ENCODE measurements at regions not wholly inside any gene's neighbourhood (a gene's known extent, or its start where the extent isn't known, plus 50 kb on each side); places are given as distances from the start of the nearest gene placed in this dataset.
A peak's percentile ranks its signal among the peaks of the same experiment; 100 is the strongest.

DNA sequence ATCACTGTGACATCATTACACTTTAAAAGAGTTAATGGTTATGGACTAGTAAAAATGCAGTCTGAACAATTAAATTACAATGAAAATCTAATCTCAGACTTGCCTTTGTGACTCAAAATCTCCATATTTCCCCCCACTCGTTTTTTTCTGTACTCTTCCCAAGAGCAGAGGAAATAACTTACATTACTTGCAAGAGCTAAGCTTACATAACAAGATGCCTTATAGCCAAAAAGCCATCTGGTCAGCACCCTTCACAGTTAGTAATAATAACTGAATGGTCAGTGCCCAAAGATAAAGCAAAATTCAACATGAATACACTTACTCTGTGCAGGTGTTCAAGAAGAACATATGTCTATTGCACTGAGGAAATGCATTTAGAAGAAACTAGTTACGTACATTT is 1381.5 kb upstream of the CELF2 start:
- no TSS peak for BruUV-seq (replicated peaks)
- POLR2A ChIA-PET = no interaction called here

GRCh38 chr10:9643782-9644181 is 1373.9 kb upstream of the CELF2 start:
- no peak for TF ChIP-seq ZNF274 (IDR thresholded peaks at IDR 0.05; ENCODE audit: low read depth, low read length)
- no peak for TF ChIP-seq POLR2A (IDR thresholded peaks at IDR 0.05; ENCODE audit: borderline replicate concordance, extremely low read depth, insufficient read depth, insufficient read length)
- no peak for TF ChIP-seq JUND (IDR thresholded peaks at IDR 0.05)
- TF ChIP-seq TCF7L2 (IDR thresholded peaks at IDR 0.05; ENCODE audit: borderline replicate concordance, extremely low read depth, insufficient read depth, insufficient read length) = peak; percentile 10
- Histone ChIP-seq H3K9ac (ENCODE audit: low read length) (no peak overlapping the region), H3K36me3 (ENCODE audit: control insufficient read depth in 1 of 2, insufficient read depth in 2 of 2, low read length in 2 of 2) (no peaks in the 10 kb centered on the region), H3K27ac (ENCODE audit: low read depth, low read length) (no peak overlapping the region), H4K20me1 (ENCODE audit: insufficient read depth) (no peaks in the 10 kb centered on the region), H3K79me2 (ENCODE audit: insufficient read depth, low read length) (no peaks in the 10 kb centered on the region), H3K4me3 (replicated peaks in 1 of 2; ENCODE audit: low read depth in 1 of 2, low read length in 2 of 2) (no peak overlapping the region), H3K4me2 (ENCODE audit: low read length) (no peak overlapping the region), H3K27me3 (ENCODE audit: insufficient read depth, low read length) (no peaks in the 10 kb centered on the region), H2AFZ (ENCODE audit: low read depth, low read length, poor library complexity, severe bottlenecking) (no peak overlapping the region), H3K4me1 (ENCODE audit: control insufficient read depth in 1 of 2, insufficient read depth in 2 of 2, low read length in 2 of 2) (no peaks in the 10 kb centered on the region), H3K9me3 (ENCODE audit: control insufficient read depth in 1 of 2, insufficient read depth in 1 of 2, low read depth in 1 of 2, low read length in 2 of 2) (peaks cover 20 to 28% of the 10 kb centered on the region in 2 experiments; a peak in 2 of 4 replicates), H3K9me2 (ENCODE audit: insufficient read depth) (no peaks in the 10 kb centered on the region)
- ATAC-seq (no peak), DNase-seq (ENCODE audit: low read depth, low spot score) (no peak)
- ChIA-PET CTCF (no interaction called here), POLR2A (no interaction called here), RAD21 (ENCODE audit: low non-redundant PET in 1 of 2, low total read pairs in 2 of 2, uncharacterized antibody in 2 of 2, unreplicated experiment in 2 of 2) (no interaction called here)
- intact Hi-C loops (cut with micrococcal nuclease) = no loop called here
- BruUV-seq (replicated peaks) = no TSS peak

More for the DNA sequence above, 1381.5 kb upstream of the CELF2 start:
- H3K4me2 ChIP-seq (ENCODE audit: low read length) = no peak overlapping the region
- H3K4me1 ChIP-seq (ENCODE audit: control insufficient read depth in 1 of 2, insufficient read depth in 2 of 2, low read length in 2 of 2) = no peaks in the 10 kb centered on the region
- TF ChIP-seq EZH2phosphoT487 (IDR thresholded peaks at IDR 0.05; ENCODE audit: borderline replicate concordance) = no peak
- TF ChIP-seq ZFX (IDR thresholded peaks at IDR 0.05) = no peak
- TF ChIP-seq JUND (IDR thresholded peaks at IDR 0.05) = no peak
- TF ChIP-seq, protein P1, sequence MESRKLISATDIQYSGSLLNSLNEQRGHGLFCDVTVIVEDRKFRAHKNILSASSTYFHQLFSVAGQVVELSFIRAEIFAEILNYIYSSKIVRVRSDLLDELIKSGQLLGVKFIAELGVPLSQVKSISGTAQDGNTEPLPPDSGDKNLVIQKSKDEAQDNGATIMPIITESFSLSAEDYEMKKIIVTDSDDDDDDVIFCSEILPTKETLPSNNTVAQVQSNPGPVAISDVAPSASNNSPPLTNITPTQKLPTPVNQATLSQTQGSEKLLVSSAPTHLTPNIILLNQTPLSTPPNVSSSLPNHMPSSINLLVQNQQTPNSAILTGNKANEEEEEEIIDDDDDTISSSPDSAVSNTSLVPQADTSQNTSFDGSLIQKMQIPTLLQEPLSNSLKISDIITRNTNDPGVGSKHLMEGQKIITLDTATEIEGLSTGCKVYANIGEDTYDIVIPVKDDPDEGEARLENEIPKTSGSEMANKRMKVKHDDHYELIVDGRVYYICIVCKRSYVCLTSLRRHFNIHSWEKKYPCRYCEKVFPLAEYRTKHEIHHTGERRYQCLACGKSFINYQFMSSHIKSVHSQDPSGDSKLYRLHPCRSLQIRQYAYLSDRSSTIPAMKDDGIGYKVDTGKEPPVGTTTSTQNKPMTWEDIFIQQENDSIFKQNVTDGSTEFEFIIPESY (IDR thresholded peaks at IDR 0.05; ENCODE audit: extremely low read depth, insufficient replicate concordance, low read length) = no peak
- no peak for TF ChIP-seq CEBPB (IDR thresholded peaks at IDR 0.05; ENCODE audit: low read depth)
- no peak for TF ChIP-seq FOSL1 (IDR thresholded peaks at IDR 0.05; ENCODE audit: low read depth)
- TF ChIP-seq CBX3 (IDR thresholded peaks at IDR 0.05; ENCODE audit: low read depth) = no peak
- no peaks in the 10 kb centered on the region for H3K27me3 ChIP-seq (ENCODE audit: insufficient read depth, low read length)
- H3K27ac ChIP-seq (ENCODE audit: low read depth, low read length) = no peak overlapping the region
- intact Hi-C loops (cut with micrococcal nuclease) = no loop called here
- H2AFZ ChIP-seq (ENCODE audit: low read depth, low read length, poor library complexity, severe bottlenecking) = no peak overlapping the region
- H3K9ac ChIP-seq (ENCODE audit: low read length) = no peak overlapping the region
- RAD21 ChIA-PET (ENCODE audit: low non-redundant PET in 1 of 2, low total read pairs in 2 of 2, uncharacterized antibody in 2 of 2, unreplicated experiment in 2 of 2) = no interaction called here
- DNase-seq (ENCODE audit: low read depth, low spot score) (no peak), ATAC-seq (no peak)
- no peaks in the 10 kb centered on the region for H3K79me2 ChIP-seq (ENCODE audit: insufficient read depth, low read length)
- H4K20me1 ChIP-seq (ENCODE audit: insufficient read depth) = no peaks in the 10 kb centered on the region
- H3K4me3 ChIP-seq (replicated peaks in 1 of 2; ENCODE audit: low read depth in 1 of 2, low read length in 2 of 2) = no peak overlapping the region
- H3K9me3 ChIP-seq (ENCODE audit: control insufficient read depth in 1 of 2, insufficient read depth in 1 of 2, low read depth in 1 of 2, low read length in 2 of 2) = peaks cover 14 to 22% of the 10 kb centered on the region in 2 experiments; a peak in 2 of 4 replicates
- H3K36me3 ChIP-seq (ENCODE audit: control insufficient read depth in 1 of 2, insufficient read depth in 2 of 2, low read length in 2 of 2) = no peaks in the 10 kb centered on the region
- no peaks in the 10 kb centered on the region for H3K9me2 ChIP-seq (ENCODE audit: insufficient read depth)
- CTCF ChIA-PET = no interaction called here

Measured in HCT116 (cell line).